Epithelial cell of prostate (primary cell): ENCODE measurements at regions not wholly inside any gene's neighbourhood (a gene's known extent, or its start where the extent isn't known, plus 50 kb on each side); places are given as distances from the start of the nearest gene placed in this dataset.

ENCODE experiments used
- DNase-seq: peaks from one replicate; pipeline ENCODE4 v3.0.0-alpha.2; 2011; ENCODE audit warnings: low read depth, low spot score
- H3K27ac ChIP-seq: fragments of 450-650 bp; 2 replicates; pipeline ENCODE4 v1.5.1; 2017; ENCODE audit warnings: mild to moderate bottlenecking

- no peak for DNase-seq
- H3K27ac ChIP-seq, result no peak overlapping the region
These were observed 939.6 kb upstream of the CNTNAP5 start for GRCh38 chr2:123085484-123085883.

GRCh38 chr2:123086613-123087385 lies 938.3 kb upstream of the CNTNAP5 start:
- DNase-seq, result no peak

GRCh38 chr2:123091471-123091870 lies 933.6 kb upstream of the CNTNAP5 start:
- DNase-seq, result no peak
- H3K27ac ChIP-seq, result no peak overlapping the region

More at GRCh38 chr2:123086613-123087385, 938.3 kb upstream of the CNTNAP5 start:
- no peak overlapping the region for H3K27ac ChIP-seq

- no peak overlapping the region for H3K27ac ChIP-seq
- DNase-seq, result no peak
These were observed 931.9 kb upstream of the CNTNAP5 start for GRCh38 chr2:123093199-123093598.

GRCh38 chr2:123095219-123095835 lies 929.8 kb upstream of the CNTNAP5 start:
- H3K27ac ChIP-seq, result no peak overlapping the region
- DNase-seq, result no peak

- no peak for DNase-seq
- H3K27ac ChIP-seq, result no peak overlapping the region
These were observed 926.5 kb upstream of the CNTNAP5 start for GRCh38 chr2:123098619-123099018.

GRCh38 chr2:123101434-123101833 lies 923.7 kb upstream of the CNTNAP5 start:
- H3K27ac ChIP-seq, result no peak overlapping the region
- DNase-seq, result no peak

- no peak for DNase-seq
- no peak overlapping the region for H3K27ac ChIP-seq
These were observed 921.2 kb upstream of the CNTNAP5 start for GRCh38 chr2:123103902-123104301.

- DNase-seq, result no peak
- H3K27ac ChIP-seq, result no peak overlapping the region
These were observed 908.5 kb upstream of the CNTNAP5 start for GRCh38 chr2:123116595-123116994.

GRCh38 chr2:123127236-123127635 lies 897.9 kb upstream of the CNTNAP5 start:
- H3K27ac ChIP-seq, result no peak overlapping the region
- DNase-seq, result no peak

- DNase-seq, result no peak
- no peak overlapping the region for H3K27ac ChIP-seq
These were observed 896.1 kb upstream of the CNTNAP5 start for GRCh38 chr2:123128951-123129350.

GRCh38 chr2:123136419-123136818 lies 888.7 kb upstream of the CNTNAP5 start:
- no peak overlapping the region for H3K27ac ChIP-seq
- DNase-seq, result no peak

- H3K27ac ChIP-seq, result no peak overlapping the region
- no peak for DNase-seq
These were observed 881.0 kb upstream of the CNTNAP5 start for GRCh38 chr2:123144082-123144481.

- H3K27ac ChIP-seq, result no peak overlapping the region
- no peak for DNase-seq
These were observed 872.0 kb upstream of the CNTNAP5 start for GRCh38 chr2:123153041-123153440.

GRCh38 chr2:123154195-123154594 lies 870.9 kb upstream of the CNTNAP5 start:
- no peak for DNase-seq
- H3K27ac ChIP-seq, result no peak overlapping the region

GRCh38 chr2:123157016-123157415 lies 868.1 kb upstream of the CNTNAP5 start:
- DNase-seq, result no peak
- H3K27ac ChIP-seq, result no peak overlapping the region

- H3K27ac ChIP-seq, result no peak overlapping the region
These were observed 862.6 kb upstream of the CNTNAP5 start for GRCh38 chr2:123162400-123163016.

GRCh38 chr2:123163398-123163797 lies 861.7 kb upstream of the CNTNAP5 start:
- no peak overlapping the region for H3K27ac ChIP-seq
- DNase-seq, result no peak

More at GRCh38 chr2:123162400-123163016, 862.6 kb upstream of the CNTNAP5 start:
- DNase-seq, result no peak

GRCh38 chr2:123164216-123164615 lies 860.9 kb upstream of the CNTNAP5 start:
- DNase-seq, result no peak
- no peak overlapping the region for H3K27ac ChIP-seq

GRCh38 chr2:123165616-123166015 lies 859.5 kb upstream of the CNTNAP5 start:
- H3K27ac ChIP-seq, result no peak overlapping the region
- DNase-seq, result no peak

GRCh38 chr2:123179526-123179925 lies 845.6 kb upstream of the CNTNAP5 start:
- DNase-seq, result no peak
- no peak overlapping the region for H3K27ac ChIP-seq
